WERI-Rb-1 (cell line): ENCODE measurements at regions not wholly inside any gene's neighbourhood (a gene's known extent, or its start where the extent isn't known, plus 50 kb on each side); places are given as distances from the start of the nearest gene placed in this dataset.

Experiments used
- DNase-seq: peaks from one replicate; pipeline ENCODE4 v3.0.0-alpha.2; 2020
- H3K27ac ChIP-seq: fragments of 250-450 bp; sonication (Bioruptor Pico); 2 replicates; pipeline ENCODE4 v1.5.1; 2020; ENCODE audit warnings: mild to moderate bottlenecking, moderate library complexity
- H3K27me3 ChIP-seq: fragments of 250-450 bp; sonication (Bioruptor Pico); 2 replicates; pipeline ENCODE4 v1.5.1; 2021; ENCODE audit warnings: mild to moderate bottlenecking, low read depth, moderate library complexity; ENCODE audit not compliant: insufficient read depth, severe bottlenecking
- H3K36me3 ChIP-seq: fragments of 250-450 bp; sonication (Bioruptor Pico); 2 replicates; pipeline ENCODE4 v1.5.1; 2020; ENCODE audit warnings: mild to moderate bottlenecking, moderate library complexity
- H3K4me3 ChIP-seq: 2 replicates; pipeline ENCODE4 v1.5.1; 2011; ENCODE audit warnings: low read depth, mild to moderate bottlenecking, control low read depth, low read length
- H3K9me3 ChIP-seq: fragments of 250-450 bp; sonication (Bioruptor Pico); 2 replicates; pipeline ENCODE4 v1.5.1; 2021; ENCODE audit warnings: mild to moderate bottlenecking, moderate library complexity; ENCODE audit not compliant: severe bottlenecking
- TF ChIP-seq, protein P1 (sequence below): IDR thresholded peaks from 2 replicates; pipeline ENCODE4 v1.5.1; 2011; ENCODE audit warnings: low read depth, mild to moderate bottlenecking, control low read depth, inconsistent platforms, low read length

DNA sequence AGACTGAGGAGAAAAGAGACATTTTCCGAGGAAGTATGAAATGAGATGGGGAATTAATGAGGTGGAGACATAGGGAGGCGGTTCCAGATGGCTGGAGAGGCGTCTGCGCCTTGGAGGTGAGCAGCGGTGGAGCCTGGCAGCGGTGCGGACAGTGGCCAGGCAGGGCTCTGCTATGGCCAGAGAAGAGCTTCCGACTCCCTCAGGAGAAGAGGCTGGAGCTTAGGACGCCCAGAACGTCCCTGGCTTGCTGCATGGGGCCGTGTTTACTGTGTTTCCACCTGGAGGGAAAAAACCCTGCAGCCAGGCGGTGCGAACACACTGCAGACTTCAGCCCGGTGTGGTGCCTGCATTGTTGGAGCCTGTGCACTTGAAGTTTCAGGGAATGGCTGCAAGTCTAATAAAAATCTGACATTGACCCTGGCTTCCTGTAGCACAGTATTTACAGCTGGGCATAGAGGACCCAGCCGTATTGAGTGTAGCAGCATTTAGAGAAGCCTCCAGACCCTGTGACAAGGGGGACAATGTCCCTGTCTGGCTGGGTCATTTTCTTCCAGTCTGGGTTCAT lies 447.1 kb upstream of the MKI67 start:
- no peaks in the 10 kb centered on the region for H3K36me3 ChIP-seq
- TF ChIP-seq, protein P1, sequence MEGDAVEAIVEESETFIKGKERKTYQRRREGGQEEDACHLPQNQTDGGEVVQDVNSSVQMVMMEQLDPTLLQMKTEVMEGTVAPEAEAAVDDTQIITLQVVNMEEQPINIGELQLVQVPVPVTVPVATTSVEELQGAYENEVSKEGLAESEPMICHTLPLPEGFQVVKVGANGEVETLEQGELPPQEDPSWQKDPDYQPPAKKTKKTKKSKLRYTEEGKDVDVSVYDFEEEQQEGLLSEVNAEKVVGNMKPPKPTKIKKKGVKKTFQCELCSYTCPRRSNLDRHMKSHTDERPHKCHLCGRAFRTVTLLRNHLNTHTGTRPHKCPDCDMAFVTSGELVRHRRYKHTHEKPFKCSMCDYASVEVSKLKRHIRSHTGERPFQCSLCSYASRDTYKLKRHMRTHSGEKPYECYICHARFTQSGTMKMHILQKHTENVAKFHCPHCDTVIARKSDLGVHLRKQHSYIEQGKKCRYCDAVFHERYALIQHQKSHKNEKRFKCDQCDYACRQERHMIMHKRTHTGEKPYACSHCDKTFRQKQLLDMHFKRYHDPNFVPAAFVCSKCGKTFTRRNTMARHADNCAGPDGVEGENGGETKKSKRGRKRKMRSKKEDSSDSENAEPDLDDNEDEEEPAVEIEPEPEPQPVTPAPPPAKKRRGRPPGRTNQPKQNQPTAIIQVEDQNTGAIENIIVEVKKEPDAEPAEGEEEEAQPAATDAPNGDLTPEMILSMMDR, result no peak
- DNase-seq, result no peak
- H3K4me3 ChIP-seq, result no peak overlapping the region
- no peaks in the 10 kb centered on the region for H3K27me3 ChIP-seq
- no peaks in the 10 kb centered on the region for H3K9me3 ChIP-seq
- H3K27ac ChIP-seq, result no peak overlapping the region

DNA sequence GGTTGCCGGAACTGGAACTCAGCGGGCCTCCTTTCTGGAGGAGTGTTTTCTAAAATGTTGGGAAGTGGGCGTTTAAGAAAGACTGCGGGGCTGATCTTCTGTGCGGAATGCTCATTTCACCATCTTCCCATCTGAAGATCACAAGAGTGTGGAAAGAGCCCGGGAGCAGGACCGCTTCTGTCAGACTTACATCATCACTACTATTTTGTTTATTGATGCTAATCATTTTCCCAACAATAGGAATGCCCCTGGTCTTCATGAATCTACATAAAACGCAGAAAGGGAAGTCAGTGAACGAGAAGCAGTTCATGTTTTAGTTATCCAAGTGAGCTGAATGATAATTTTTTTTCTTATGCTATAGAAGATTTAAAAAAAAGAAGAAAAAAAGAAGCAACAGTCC lies 447.8 kb upstream of the MKI67 start:
- no peak overlapping the region for H3K4me3 ChIP-seq

GRCh38 chr10:128574581-128575210 lies 448.5 kb upstream of the MKI67 start:
- no peaks in the 10 kb centered on the region for H3K27me3 ChIP-seq
- DNase-seq, result no peak
- H3K9me3 ChIP-seq, result no peaks in the 10 kb centered on the region
- TF ChIP-seq, protein P1, result no peak
- H3K4me3 ChIP-seq, result no peak overlapping the region
- no peak overlapping the region for H3K27ac ChIP-seq
- no peaks in the 10 kb centered on the region for H3K36me3 ChIP-seq

More for the DNA sequence above, 447.8 kb upstream of the MKI67 start:
- Histone ChIP-seq H3K36me3 (no peaks in the 10 kb centered on the region), H3K9me3 (no peaks in the 10 kb centered on the region), H3K27me3 (no peaks in the 10 kb centered on the region), H3K27ac (no peak overlapping the region)
- DNase-seq, result no peak
- TF ChIP-seq, protein P1, result no peak

GRCh38 chr10:128575761-128576160 lies 449.5 kb upstream of the MKI67 start:
- Histone ChIP-seq H3K9me3 (no peaks in the 10 kb centered on the region), H3K27me3 (peaks cover 2% of the 10 kb centered on the region), H3K4me3 (no peak overlapping the region), H3K36me3 (no peaks in the 10 kb centered on the region), H3K27ac (no peak overlapping the region)
- TF ChIP-seq, protein P1, result no peak
- no peak for DNase-seq

- no peak for DNase-seq
These were observed 450.1 kb upstream of the MKI67 start for GRCh38 chr10:128576336-128576735.

More at GRCh38 chr10:128576336-128576735, 450.1 kb upstream of the MKI67 start:
- peaks cover 2% of the 10 kb centered on the region for H3K27me3 ChIP-seq
- H3K4me3 ChIP-seq, result no peak overlapping the region
- no peaks in the 10 kb centered on the region for H3K9me3 ChIP-seq
- no peaks in the 10 kb centered on the region for H3K36me3 ChIP-seq
- TF ChIP-seq, protein P1, result no peak
- H3K27ac ChIP-seq, result no peak overlapping the region
